ENCODE measurements at regions not wholly inside any gene's neighbourhood (a gene's known extent, or its start where the extent isn't known, plus 50 kb on each side); places are given as distances from the start of the nearest gene placed in this dataset.
"Not testable (repeated sequence)": the region's sequence is repeated elsewhere in the genome, so short reads cannot be mapped to it uniquely, and the experiment has no call there.

DNA sequence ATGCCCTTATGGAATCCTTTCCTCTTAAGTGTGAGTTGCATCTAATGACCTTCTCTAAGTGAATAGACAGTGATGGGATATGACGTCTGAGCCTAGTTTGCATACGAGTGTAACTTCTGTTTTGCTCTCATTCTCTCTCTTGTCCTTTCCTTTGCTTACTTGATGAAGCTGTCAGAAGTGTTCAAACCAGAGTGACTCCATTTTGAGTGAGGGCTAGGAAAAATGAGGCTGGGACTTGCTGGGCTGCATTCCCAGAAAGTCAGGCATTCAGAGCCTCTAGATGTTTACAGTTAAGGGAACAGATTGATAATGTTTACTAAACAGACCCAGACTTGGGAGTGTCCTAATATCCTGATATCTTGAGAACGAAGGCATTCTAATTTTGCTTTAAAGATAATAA is 311.2 kb upstream of the SOX4 start:
- DNase-seq (ENCODE audit: low spot score); ATAC-seq; intact Hi-C loops (cut with DNase I): not testable (repeated sequence)

DNA sequence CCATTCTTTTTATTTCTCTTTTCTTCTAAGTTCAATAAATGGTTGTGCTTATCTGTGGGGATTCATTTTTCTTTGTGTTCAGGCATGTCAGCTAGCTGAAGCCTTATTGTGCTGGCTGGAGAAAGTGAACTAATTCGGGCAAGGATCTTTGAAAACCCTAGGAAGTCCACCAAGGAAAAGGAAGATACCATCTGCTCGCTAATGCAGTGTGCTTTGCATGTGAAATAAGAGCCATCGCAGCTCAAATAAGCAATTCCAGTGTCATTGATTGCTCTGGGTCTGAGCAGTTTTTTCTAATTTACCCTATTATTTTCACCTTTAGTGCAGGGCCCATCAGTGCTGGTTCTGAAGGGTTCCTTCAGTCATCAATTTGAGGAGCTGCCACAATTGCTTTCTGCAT is 309.4 kb upstream of the SOX4 start:
- DNase-seq (ENCODE audit: low spot score), result no peak
- no peak for ATAC-seq
- intact Hi-C loops (cut with DNase I), result no loop called here

DNA sequence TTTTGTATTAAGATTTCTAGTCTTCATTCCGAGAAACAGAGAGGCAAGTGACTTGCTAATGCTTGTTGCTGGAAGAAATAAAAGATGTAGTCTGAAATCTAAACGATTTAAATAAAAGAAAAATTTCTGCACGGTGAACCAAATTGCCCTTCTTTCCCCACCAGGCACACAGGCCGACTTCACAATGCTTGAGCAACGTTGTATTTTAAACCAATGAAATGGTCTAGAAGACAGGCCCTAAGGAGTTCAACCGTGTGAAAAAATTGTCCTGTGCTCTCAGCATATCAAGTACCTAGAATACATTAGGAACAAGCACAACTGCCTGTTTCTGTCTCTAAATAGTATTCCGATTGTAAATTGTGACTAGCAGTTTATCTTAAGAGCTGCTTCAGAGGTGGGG is 308.8 kb upstream of the SOX4 start:
- ATAC-seq, result no peak

DNA sequence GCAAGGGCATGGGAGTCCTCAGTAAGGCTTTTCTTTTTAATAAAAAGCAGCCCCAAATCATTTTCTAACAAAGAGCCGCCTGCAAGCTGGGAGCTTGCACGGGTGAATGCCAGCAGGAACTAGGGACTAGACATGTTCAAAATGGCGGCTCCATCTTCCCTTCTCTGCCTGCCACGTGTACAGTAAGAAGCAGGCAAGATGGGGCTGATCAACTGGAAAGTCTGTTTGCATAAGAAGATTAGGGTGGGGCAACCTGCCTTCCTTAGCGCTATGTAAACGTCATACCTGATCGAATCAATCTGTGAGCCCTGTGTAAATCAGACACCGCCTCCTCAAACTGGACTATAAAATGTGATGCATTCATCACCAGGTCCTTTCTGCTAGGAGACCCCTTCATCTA is 299.4 kb upstream of the SOX4 start:
- DNase-seq (ENCODE audit: low spot score) (no peak), ATAC-seq (no peak)
- intact Hi-C loops (cut with DNase I), result no loop called here

More for the DNA sequence above, 308.8 kb upstream of the SOX4 start:
- no peak for DNase-seq (ENCODE audit: low spot score)
- intact Hi-C loops (cut with DNase I), result no loop called here

DNA sequence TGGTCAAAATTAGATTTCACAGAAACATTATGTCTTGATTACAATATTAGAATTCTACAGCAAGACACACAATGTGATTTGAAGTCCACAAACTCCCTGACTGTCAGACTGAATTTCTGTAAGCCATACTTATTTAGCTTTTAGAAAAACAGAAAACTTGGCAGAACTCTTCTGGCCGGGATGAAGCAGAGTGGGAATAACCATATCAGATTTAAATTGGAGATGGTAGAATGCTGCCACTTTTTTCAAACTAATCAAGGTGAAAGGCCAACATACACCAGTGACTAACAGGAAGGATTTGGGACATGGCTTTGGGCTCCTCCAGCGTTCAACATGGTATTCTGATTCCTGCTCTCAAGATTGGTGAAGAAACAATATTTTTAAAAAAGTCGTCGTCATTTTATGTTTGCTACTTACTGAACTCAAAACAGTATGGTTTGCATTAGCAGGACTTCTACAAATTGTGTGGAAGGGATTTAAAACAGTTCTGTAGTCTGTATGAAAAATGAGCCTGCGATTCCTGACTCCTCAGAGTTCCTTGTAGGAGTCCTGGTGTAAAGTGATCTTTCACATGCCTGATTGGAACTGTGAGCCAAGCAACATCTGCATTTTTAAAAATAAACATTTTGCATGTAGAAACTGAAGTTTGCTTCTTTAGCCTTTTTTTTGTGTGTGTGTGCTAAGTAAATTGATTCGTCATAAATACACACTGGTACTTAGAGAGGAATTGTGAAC is 297.9 kb upstream of the SOX4 start:
- DNase-seq (ENCODE audit: low spot score), result no peak
- ATAC-seq, result no peak
- intact Hi-C loops (cut with DNase I), result no loop called here

DNA sequence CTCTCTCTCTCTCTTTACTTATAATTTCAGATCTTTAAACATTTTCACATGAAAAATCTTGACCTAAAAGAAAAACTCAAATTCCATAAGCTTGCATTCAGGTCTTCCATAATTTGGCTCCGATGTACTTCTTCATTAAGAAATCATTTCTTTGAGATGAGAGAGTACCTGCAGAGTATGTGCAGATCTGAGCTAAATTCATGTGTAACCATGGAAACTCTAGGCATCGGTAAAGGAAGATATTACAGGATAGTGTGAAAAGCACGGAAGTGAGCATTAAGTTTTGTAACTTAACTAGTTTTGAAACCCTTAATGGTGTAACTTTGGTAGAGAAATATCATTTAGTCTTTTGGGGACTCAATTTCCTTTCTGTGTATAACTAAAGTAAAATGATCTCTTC is 295.9 kb upstream of the SOX4 start:
- ATAC-seq (no peak), DNase-seq (ENCODE audit: low spot score) (no peak)
- intact Hi-C loops (cut with DNase I), result no loop called here

DNA sequence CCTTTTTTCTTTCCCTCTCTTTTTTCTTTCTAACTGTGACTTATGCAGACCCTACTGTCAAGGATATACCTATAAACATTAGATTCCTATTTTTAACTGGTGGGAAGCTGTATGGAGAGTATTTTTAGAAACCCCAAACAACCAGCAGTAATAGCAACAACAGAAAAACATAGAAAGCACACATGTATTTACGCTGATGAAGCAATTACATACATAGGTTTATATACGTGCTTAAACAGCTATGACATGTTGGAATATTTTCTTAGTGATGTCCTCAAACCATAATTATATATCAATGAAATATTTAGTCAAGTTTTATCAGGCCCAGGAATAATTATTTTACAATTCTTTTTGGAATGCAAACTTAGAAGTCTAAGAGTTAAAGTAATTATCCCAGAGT is 294.3 kb upstream of the SOX4 start:
- intact Hi-C loops (cut with DNase I), result no loop called here
- ATAC-seq, result no peak
- no peak for DNase-seq (ENCODE audit: low spot score)

DNA sequence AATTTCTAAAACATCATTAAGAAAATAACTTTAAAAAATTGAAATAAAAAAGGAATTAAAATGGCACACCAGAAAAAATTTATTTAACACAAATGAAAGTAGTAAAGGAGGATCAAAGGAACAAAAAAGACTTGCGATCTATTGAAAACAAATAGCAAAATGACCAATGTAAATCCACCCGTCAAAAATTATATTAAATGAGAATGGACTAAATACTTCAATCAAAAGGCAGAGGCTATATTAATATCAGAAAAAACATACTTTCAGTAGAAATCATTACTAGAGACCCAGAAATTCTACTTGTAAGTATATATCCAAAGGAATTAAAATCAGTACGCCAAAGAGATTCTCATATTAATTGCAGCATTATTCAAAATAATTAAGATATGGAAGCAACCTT is 293.1 kb upstream of the SOX4 start:
- intact Hi-C loops (cut with DNase I), result no loop called here
- DNase-seq (ENCODE audit: low spot score) (no peak), ATAC-seq (no peak)

DNA sequence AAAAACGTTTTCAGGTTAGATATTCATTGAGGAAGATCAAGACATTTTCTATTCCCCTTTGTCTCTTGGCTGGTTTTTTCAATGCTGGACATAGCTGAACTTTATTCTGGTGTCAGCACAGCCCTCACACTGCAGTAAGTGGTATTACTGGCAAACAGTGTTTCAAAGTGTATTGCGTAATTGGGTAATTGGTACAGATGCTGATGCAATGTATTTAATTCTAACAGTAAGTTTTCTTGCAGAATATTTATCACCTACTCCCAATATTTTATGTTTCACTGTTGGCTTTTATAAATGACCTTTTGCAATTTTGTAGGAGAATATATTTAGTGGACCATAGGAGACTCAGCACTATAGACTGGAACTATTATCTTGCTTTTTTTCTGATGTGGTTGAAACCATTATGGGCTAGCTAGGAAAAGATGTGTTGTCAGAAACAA is 287.6 kb upstream of the SOX4 start:
- DNase-seq (ENCODE audit: low spot score) (no peak), ATAC-seq (no peak)
- intact Hi-C loops (cut with DNase I), result no loop called here

DNA sequence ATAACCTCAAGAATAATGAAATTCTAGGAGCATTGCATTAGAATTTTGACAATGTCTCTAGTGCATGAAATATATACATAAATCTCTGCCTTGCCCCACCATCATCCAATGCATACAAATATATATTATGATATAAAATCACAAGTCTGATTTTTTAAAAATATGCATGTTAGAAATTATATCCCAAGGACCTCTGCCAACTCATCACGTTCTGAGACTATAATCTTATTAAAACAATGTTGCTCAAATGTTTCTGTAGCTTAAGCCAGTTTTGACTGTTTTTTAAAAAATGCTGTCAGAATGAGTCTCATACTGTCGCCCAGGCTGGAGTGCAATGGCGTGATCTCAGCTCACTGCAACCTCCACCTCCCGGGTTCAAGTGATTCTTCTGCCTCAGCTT is 287.0 kb upstream of the SOX4 start:
- intact Hi-C loops (cut with DNase I), result no loop called here
- ATAC-seq (no peak), DNase-seq (ENCODE audit: low spot score) (no peak)

DNA sequence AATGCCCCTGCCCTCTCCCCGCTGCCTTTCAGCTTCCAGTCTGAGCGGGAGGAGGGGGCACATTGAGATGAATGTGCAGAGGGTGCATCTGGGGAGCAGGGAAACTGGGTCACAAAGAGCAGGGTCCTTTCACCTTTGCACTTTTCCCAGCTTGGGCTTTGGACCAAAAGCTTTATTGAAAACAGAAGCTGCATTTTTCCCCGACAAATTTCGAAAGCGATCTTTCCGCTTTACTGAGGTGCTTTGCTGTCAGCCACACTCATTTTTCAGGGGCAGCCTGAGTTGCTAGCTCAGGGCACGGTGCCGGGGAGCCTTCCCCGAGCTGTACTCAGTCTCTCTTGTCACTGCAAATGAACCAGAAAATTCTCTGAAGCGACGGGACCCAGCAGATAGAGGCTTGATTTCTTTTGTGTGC is 283.7 kb upstream of the SOX4 start:
- ATAC-seq (no peak), DNase-seq (ENCODE audit: low spot score) (no peak)
- intact Hi-C loops (cut with DNase I), result no loop called here

DNA sequence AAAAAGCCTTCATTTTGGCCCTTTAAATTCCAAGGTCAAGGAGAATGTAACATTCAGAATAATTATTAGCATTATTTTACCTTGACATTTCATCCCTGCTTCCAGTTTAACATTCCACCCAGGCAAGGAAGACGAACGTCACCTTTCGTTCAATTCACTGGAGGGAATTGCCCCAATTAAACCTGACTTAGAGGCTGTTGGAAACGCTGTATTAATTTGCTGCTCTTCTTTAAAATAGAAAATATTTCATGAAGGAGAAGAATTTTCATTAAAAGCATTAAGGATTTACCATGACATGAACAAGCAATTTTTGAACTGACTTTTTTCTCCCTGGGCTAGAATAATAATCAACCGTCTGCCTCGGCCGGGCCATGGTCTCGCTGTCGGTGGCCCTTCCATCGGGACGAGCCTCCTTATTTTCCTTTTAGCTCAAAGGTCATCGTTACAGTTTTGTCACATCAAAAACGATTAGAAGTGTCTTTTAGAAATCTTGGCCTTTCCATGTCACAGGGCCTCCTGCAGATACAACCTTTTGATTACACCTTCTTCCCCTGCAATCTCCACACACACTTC is 282.9 kb upstream of the SOX4 start:
- intact Hi-C loops (cut with DNase I), result no loop called here
- DNase-seq (ENCODE audit: low spot score) (no peak), ATAC-seq (no peak)

DNA sequence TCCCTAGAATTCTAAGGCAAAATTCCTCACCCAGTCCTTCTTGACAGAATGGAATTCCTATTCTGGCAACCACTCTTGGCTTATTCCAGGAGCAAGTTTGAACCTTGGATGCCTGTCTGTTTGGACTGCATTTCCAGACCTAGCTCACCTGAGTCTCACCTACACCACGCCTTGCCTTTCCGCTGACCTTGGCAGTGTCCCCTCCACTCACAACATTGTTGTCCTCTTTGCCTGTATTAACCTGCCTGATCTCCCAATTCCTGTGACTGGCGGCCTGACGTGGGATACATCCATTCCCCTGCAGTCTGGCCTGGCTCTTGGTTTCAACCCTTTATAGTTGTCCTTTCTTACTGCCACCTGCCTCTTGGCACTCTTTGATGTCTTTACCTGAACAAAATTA is 281.4 kb upstream of the SOX4 start:
- intact Hi-C loops (cut with DNase I), result no loop called here
- DNase-seq (ENCODE audit: low spot score) (no peak), ATAC-seq (no peak)

DNA sequence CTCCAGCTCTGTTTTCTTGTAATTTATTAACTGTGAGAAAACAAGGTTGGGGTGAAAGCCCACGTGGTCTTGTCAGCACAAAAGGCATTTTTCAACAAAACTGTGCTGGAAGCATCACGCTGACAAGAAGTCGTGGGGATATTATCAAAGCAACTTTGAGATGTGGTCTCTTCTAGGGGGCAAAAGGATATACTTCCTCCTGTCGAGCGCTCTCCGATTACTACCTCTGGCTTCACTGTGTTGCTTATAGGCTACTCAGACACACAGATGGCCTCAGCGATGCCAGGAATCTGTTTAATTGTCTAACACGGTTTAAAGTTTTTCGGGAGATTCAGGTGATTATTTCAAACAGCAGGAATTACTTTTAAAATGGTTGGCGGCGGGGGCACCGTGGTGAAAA is 275.9 kb upstream of the SOX4 start:
- intact Hi-C loops (cut with DNase I), result no loop called here
- DNase-seq (ENCODE audit: low spot score), result no peak
- ATAC-seq, result no peak

DNA sequence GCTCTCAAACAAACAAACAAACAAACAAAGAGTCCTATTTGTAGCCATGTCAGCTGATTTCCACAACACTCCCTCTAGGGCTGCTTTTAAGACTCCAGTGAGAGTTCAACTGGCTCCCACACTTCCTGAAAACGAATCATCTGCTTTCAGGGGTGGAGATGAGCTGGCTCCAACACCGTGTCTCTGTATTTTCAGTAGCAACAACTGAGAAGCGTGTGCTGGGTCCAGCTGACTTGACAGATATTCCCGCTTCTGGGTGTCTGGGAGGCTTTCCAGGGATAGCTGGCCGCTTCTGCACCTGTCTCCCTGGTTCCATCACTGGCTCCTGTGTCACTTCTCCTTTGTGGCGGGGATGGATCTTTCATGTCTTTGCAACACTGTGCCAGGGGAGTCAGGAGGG is 272.5 kb upstream of the SOX4 start:
- no peak for ATAC-seq
- intact Hi-C loops (cut with DNase I), result no loop called here

DNA sequence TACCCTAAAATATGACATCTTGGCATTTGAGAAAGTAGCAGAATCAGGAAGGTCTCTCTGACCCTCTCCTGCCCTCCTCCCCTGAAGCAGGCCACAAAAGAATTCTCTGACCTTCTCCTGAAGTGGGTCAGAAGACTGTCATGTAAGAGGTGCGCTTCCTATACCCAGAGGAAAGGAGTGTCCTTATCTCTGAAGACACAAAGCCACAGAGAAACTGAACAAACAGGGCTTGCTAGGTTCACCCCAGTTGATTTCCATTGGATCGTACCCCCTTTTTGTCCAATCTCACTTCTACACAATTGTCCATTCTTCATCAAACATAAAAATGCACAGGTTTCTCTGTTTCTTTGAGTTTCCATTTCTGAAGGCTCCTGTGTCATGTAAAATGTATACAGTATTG is 272.0 kb upstream of the SOX4 start:
- ATAC-seq, result no peak
- intact Hi-C loops (cut with DNase I), result no loop called here

More for the DNA sequence above, 272.5 kb upstream of the SOX4 start:
- DNase-seq (ENCODE audit: low spot score), result no peak

DNA sequence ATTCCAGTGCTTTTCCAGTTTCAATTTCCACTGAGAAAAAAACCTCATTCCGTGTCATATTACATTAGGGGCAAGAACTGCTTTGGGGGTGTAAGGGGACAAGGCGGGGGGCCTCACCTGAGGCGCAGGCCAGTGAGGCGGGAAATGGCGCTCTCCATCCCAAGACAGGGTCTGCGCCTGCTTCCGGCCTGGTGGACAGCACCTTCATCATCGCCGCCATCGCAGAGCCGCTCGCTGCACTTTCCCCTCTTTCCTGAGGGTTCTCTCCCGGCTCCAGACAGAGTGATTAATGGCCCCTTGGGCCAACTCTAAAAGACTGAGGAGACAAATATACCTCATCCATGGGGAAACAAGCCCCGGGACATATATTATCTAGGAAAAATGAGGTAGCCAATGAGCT is 270.0 kb upstream of the SOX4 start:
- no peak for DNase-seq (ENCODE audit: low spot score)
- ATAC-seq, result no peak
- intact Hi-C loops (cut with DNase I), result no loop called here

More for the DNA sequence above, 272.0 kb upstream of the SOX4 start:
- DNase-seq (ENCODE audit: low spot score), result no peak

DNA sequence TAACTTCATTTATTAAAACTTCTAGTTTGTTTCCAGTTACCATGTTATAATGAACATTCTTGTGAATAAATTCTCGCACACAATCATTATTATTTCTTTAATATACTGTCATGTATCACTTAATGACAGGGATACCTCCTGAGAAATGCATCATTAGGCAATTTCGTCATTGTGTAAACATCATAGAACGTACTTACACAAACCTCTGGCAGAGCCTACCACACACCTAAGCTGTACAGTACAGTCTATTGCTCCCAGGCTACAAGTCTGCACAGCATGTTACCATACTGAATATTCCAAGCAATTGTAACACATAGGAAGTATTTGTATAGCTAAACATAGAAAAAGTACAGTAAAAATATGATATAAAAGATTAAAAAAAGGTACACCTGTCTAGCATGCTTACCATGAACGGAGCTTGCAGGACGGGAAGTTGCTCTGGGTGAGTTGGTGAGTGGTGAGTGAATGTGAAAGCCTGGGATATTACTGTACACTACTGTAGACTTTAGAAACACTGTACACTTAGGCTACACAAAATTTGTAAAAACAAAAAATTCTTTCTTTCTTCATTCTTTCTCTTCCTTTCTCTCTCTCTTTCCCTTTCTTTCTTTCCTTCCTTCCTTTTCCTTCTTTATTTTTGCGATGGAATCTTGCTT is 268.2 kb upstream of the SOX4 start:
- no peak for DNase-seq (ENCODE audit: low spot score)
- ATAC-seq, result no peak
- intact Hi-C loops (cut with DNase I), result no loop called here

DNA sequence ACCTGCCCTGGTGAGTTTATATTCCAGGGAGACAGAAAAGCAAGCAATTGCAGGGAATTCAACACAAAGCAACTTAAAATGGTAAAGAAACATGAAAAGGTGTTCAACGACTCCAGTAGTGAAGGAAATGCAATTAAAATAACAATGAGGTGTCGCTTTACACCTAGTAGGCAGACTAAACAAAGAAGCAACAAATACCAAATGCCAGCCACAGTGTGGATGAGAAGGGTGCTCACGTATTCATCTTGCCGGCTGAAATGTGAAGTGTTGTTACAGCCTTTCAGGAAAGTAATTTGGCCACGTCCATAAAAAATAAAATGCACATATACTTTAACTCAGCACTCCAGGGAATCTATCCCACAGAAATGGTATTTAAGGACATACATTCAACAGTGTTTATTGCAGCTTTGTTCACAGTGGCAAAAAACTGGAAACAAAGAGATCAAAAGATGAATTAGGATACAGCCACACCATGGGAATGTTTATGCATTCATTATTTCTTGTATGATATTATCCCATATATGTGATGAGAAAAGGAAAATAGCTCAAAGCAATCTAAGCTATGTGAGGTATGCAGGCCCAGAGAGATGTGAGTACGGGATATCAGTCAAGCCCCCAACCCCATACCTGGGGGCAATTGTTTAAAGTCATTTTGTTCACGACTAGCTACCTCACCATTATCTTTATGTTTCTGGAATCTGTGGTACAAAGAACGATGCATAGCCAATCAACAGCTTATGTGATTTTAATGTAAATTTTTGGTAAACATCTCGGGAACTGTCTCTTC is 266.0 kb upstream of the SOX4 start:
- DNase-seq (ENCODE audit: low spot score), result no peak
- no peak for ATAC-seq

DNA sequence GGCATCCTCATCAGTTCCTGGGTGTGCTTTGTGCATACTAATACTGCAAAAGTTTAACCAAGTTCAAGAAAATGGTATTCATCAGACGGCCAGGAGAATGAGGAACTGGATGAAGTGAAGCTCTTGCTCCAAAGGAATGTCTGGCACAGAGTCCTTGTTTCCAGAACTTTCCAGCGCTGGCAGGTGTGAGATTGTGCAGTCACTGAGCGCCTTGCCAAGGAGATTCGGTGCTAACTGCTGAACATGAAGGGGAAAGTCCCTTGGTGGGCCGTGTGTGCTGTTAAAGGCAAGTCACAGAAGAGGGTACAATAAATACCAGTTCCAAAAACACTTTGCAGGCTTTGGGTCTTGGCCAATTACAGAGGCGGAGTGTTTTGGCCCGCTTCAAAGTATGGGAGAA is 262.3 kb upstream of the SOX4 start:
- intact Hi-C loops (cut with DNase I), result no loop called here
- DNase-seq (ENCODE audit: low spot score), result no peak
- peak; percentile 42 for ATAC-seq

More for the DNA sequence above, 266.0 kb upstream of the SOX4 start:
- intact Hi-C loops (cut with DNase I), result no loop called here
